IMR-90 (cell line): ENCODE measurements at regions not wholly inside any gene's neighbourhood (a gene's known extent, or its start where the extent isn't known, plus 50 kb on each side); places are given as distances from the start of the nearest gene placed in this dataset.

Experiments used
- ATAC-seq: fragments of 200-7000 bp; cut with Tn5 transposase; 2 replicates; pipeline ENCODE4 v1.9.1; 2020; ENCODE audit warnings: low read depth, mild to moderate bottlenecking, moderate library complexity
- BruUV-seq: library from RNA; stranded (reverse); fragments of 400-500 nt; replicated peaks from 2 replicates; lab custom pipeline; 2021; lab: Mats Ljungman, UMichigan
- CTCF ChIA-PET: fragments of 300-600 bp; formaldehyde crosslinking; extraction: SDS; loops from one replicate; lab custom pipeline; 2021; ENCODE audit warnings: antibody characterized with exemption; lab: Yijun Ruan, JAX
- POLR2A ChIA-PET: fragments of 300-600 bp; sonication (Branson Sonifier 250); formaldehyde crosslinking; loops from one replicate; lab custom pipeline; 2022; ENCODE audit warnings: antibody characterized with exemption; ENCODE audit not compliant: unreplicated experiment; lab: Charles Lee
- DNase-seq: peaks from one replicate; pipeline ENCODE4 v3.0.0; 2013
- H2AFZ ChIP-seq: replicated peaks from 2 replicates; pipeline ENCODE3; 2013; ENCODE audit warnings: low read length, mild to moderate bottlenecking; ENCODE audit not compliant: poor library complexity
- H2AK5ac ChIP-seq: 2 replicates; pipeline ENCODE4 v1.6.1; 2013; ENCODE audit warnings: low read depth, low read length, inconsistent platforms
- H2AK9ac ChIP-seq: replicated peaks from 2 replicates; pipeline ENCODE3; 2013; ENCODE audit warnings: mild to moderate bottlenecking, low read depth, low read length, moderate library complexity; ENCODE audit not compliant: poor library complexity
- H2BK120ac ChIP-seq: 2 replicates; pipeline ENCODE4 v1.6.1; 2013; ENCODE audit warnings: low read depth, low read length, inconsistent platforms
- H2BK15ac ChIP-seq: 3 replicates; pipeline ENCODE4 v1.6.1; 2013; ENCODE audit warnings: low read depth, low read length, inconsistent platforms
- H2BK20ac ChIP-seq: 2 replicates; pipeline ENCODE4 v1.6.1; 2013; ENCODE audit warnings: low read depth, mild to moderate bottlenecking, inconsistent platforms, low read length, moderate library complexity
- H2BK5ac ChIP-seq: 2 replicates; pipeline ENCODE4 v1.6.1; 2013; ENCODE audit warnings: mild to moderate bottlenecking, low read depth, low read length, inconsistent platforms; ENCODE audit not compliant: poor library complexity, severe bottlenecking
- H3K14ac ChIP-seq: replicated peaks from 2 replicates; pipeline ENCODE4 v1.6.1; 2013; ENCODE audit warnings: low read depth, low read length, inconsistent platforms
- H3K18ac ChIP-seq: 2 replicates; pipeline ENCODE4 v1.6.1; 2013; ENCODE audit warnings: low read depth, low read length, control low read depth
- H3K23ac ChIP-seq: 2 replicates; pipeline ENCODE4 v1.6.1; 2013; ENCODE audit warnings: low read depth, low read length, inconsistent platforms
- H3K27ac ChIP-seq: 2 replicates; pipeline ENCODE4 v1.5.1; 2013; ENCODE audit warnings: mild to moderate bottlenecking, control low read depth, low read length; ENCODE audit not compliant: insufficient read depth
- H3K27me3 ChIP-seq: 2 replicates; pipeline ENCODE4 v1.6.1; 2013; ENCODE audit warnings: low read length; ENCODE audit not compliant: control insufficient read depth, insufficient read depth
- H3K36me3 ChIP-seq: 2 replicates; pipeline ENCODE4 v1.6.1; 2013; ENCODE audit warnings: low read length, mixed read lengths; ENCODE audit not compliant: control insufficient read depth, insufficient read depth
- H3K4ac ChIP-seq: 2 replicates; pipeline ENCODE4 v1.6.1; 2013; ENCODE audit warnings: low read depth, low read length, inconsistent platforms
- H3K4me1 ChIP-seq: 2 replicates; pipeline ENCODE4 v1.6.1; 2013; ENCODE audit warnings: low read length, mixed read lengths; ENCODE audit not compliant: control insufficient read depth, insufficient read depth
- H3K4me2 ChIP-seq: 2 replicates; pipeline ENCODE4 v1.6.1; 2013; ENCODE audit warnings: low read depth, mild to moderate bottlenecking, control low read depth, low read length, moderate library complexity
- H3K4me3 ChIP-seq: 2 replicates; pipeline ENCODE4 v1.5.1; 2013; ENCODE audit warnings: low read depth, mild to moderate bottlenecking, control low read depth, low read length, moderate library complexity; ENCODE audit not compliant: insufficient read depth
- H3K56ac ChIP-seq: 2 replicates; pipeline ENCODE4 v1.6.1; 2013; ENCODE audit warnings: low read length, inconsistent platforms; ENCODE audit not compliant: insufficient read depth; ENCODE audit errors: extremely low read depth
- H3K79me1 ChIP-seq, 2 experiments: 2 replicates each; pipeline ENCODE4 v1.6.1; 2013; ENCODE audit warnings: low read length in 2 of 2, inconsistent platforms in 1 of 2, low read depth in 1 of 2
- H3K9ac ChIP-seq: 2 replicates; pipeline ENCODE4 v1.6.1; 2013; ENCODE audit warnings: low read depth, low read length, control low read depth
- H3K9me1 ChIP-seq: 2 replicates; pipeline ENCODE4 v1.6.1; 2013; ENCODE audit warnings: low read length, inconsistent platforms; ENCODE audit not compliant: insufficient read depth
- H3K9me3 ChIP-seq: 2 replicates; pipeline ENCODE4 v1.6.1; 2013; ENCODE audit warnings: low read length; ENCODE audit not compliant: control insufficient read depth, insufficient read depth
- H4K20me1 ChIP-seq: 2 replicates; pipeline ENCODE4 v1.6.1; 2013; ENCODE audit warnings: low read length, inconsistent platforms; ENCODE audit not compliant: insufficient read depth
- H4K5ac ChIP-seq: 2 replicates; pipeline ENCODE4 v1.6.1; 2013; ENCODE audit warnings: mild to moderate bottlenecking, low read depth, low read length, control low read depth
- H4K8ac ChIP-seq, 2 experiments: 2 replicates each; pipeline ENCODE4 v1.6.1; 2013; ENCODE audit warnings: low read depth in 2 of 2, low read length in 2 of 2, control low read depth in 1 of 2, inconsistent platforms in 1 of 2
- H4K91ac ChIP-seq: 2 replicates; pipeline ENCODE4 v1.6.1; 2013; ENCODE audit warnings: low read depth, low read length, inconsistent platforms; ENCODE audit not compliant: insufficient read depth
- CEBPB ChIP-seq: IDR thresholded peaks from 2 replicates; pipeline ENCODE4 v1.6.1; 2012; ENCODE audit warnings: low read depth, low read length, improper control_type of control experiment
- CHD1 ChIP-seq: IDR thresholded peaks from 2 replicates; pipeline ENCODE4 v1.6.1; 2012; ENCODE audit warnings: low read depth, low read length, improper control_type of control experiment
- MAFK ChIP-seq: IDR thresholded peaks from 2 replicates; pipeline ENCODE4 v1.6.1; 2012; ENCODE audit warnings: low read depth, low read length, improper control_type of control experiment
- MXI1 ChIP-seq: IDR thresholded peaks from 2 replicates; pipeline ENCODE4 v1.6.1; 2012; ENCODE audit warnings: low read depth, mild to moderate bottlenecking, low read length, moderate library complexity, borderline replicate concordance
- RAD21 ChIP-seq: IDR thresholded peaks from 2 replicates; pipeline ENCODE4 v1.6.1; 2012; ENCODE audit warnings: low read length, improper control_type of control experiment
- USF2 ChIP-seq: fragments of 150-350 bp; IDR thresholded peaks from 2 replicates; pipeline ENCODE4 v1.6.1; 2017; ENCODE audit warnings: mild to moderate bottlenecking, antibody characterized with exemption, low read length, low read depth
- WGBS, 2 experiments: methylation state at CpG; one replicate each; pipeline versions ENCODE4 v1.1.5 to v1.1.7; 2013; ENCODE audit warnings: missing lambda C conversion rate in 2 of 2; ENCODE audit not compliant: insufficient read length in 1 of 2; ENCODE audit errors: extremely low coverage in 2 of 2; 5-methylcytosine and 5-hydroxymethylcytosine counted together
- dilution Hi-C: fragments of 300-500 bp; cut with HindIII; formaldehyde crosslinking; loops from one replicate; pipeline ENCODE4 v1.14.3; 2018; ENCODE audit warnings: low sequenced_read_pairs; ENCODE audit not compliant: unreplicated experiment
- in situ Hi-C: fragments of 300-500 bp; cut with MboI; formaldehyde crosslinking; loops from 3 replicates; pipeline ENCODE4 v1.14.3; 2019; ENCODE audit warnings: low sequenced_read_pairs, inconsistent platforms, mixed read lengths
- intact Hi-C: fragments of 100-400 bp; cut with micrococcal nuclease; formaldehyde crosslinking; loops from 2 replicates; pipeline ENCODE4 v1.10.0; 2022

- Histone ChIP-seq H3K23ac (no peak overlapping the region), H2BK15ac (no peak overlapping the region), H2BK20ac (no peak overlapping the region), H2BK120ac (no peak overlapping the region), H3K4me1 (no peaks in the 10 kb centered on the region), H3K27ac (no peak overlapping the region), H3K18ac (no peak overlapping the region), H4K20me1 (no peaks in the 10 kb centered on the region), H4K91ac (no peak overlapping the region), H2AFZ (no peak overlapping the region), H2AK5ac (no peak overlapping the region), H3K14ac (no peak overlapping the region; the same call in 1 of the 2 replicates), H3K9ac (no peak overlapping the region), H3K36me3 (no peaks in the 10 kb centered on the region), H3K4ac (no peak overlapping the region), H2AK9ac (no peak overlapping the region), H3K27me3 (no peaks in the 10 kb centered on the region), H3K4me3 (no peak overlapping the region), H3K56ac (no peak overlapping the region), H3K9me1 (no peaks in the 10 kb centered on the region), H4K8ac (no peak overlapping the region), H4K5ac (no peak overlapping the region), H3K9me3 (no peaks in the 10 kb centered on the region), H3K4me2 (no peak overlapping the region), H2BK5ac (no peak overlapping the region), H3K79me1 (no peaks in the 10 kb centered on the region)
- no TSS peak for BruUV-seq
- DNase-seq (no peak), ATAC-seq (no peak)
- TF ChIP-seq MXI1 (no peak), MAFK (no peak), CEBPB (no peak), CHD1 (no peak), USF2 (no peak), RAD21 (no peak)
- POLR2A ChIA-PET = no interaction called here
- in situ Hi-C loops (no loop called here), dilution Hi-C loops (no loop called here), intact Hi-C loops (no loop called here)
- CTCF ChIA-PET = no interaction called here
- WGBS, 2 experiments = 62% methylated on average over 4 of the region's 11 CpGs; no CpG with 5 or more reads in 1 of the 2 experiments
These were observed 289.6 kb downstream of the METTL4 start for GRCh38 chr18:2281523-2282199.
